ENCODE measurements at regions not wholly inside any gene's neighbourhood (a gene's known extent, or its start where the extent isn't known, plus 50 kb on each side); places are given as distances from the start of the nearest gene placed in this dataset.

- TF ChIP-seq POLR2A (IDR thresholded peaks at IDR 0.05) (no peak), CTCF (IDR thresholded peaks at IDR 0.05) (no peak)
Observed at GRCh38 chr15:91790836-91791235, 62.7 kb upstream of the SLCO3A1 start.

Measured in testis (tissue), 2 donors.